IPS-20b (cell line): ENCODE measurements at regions not wholly inside any gene's neighbourhood (a gene's known extent, or its start where the extent isn't known, plus 50 kb on each side); places are given as distances from the start of the nearest gene placed in this dataset.

ENCODE experiments used
- H3K27ac ChIP-seq: one replicate; pipeline ENCODE4 v1.5.1; 2013; ENCODE audit warnings: low read length
- H3K27me3 ChIP-seq: 2 replicates; pipeline ENCODE4 v1.6.1; 2013; ENCODE audit warnings: mild to moderate bottlenecking, low read length, inconsistent platforms; ENCODE audit not compliant: insufficient read depth
- H3K36me3 ChIP-seq: 2 replicates; pipeline ENCODE4 v1.6.1; 2013; ENCODE audit warnings: low read depth, mild to moderate bottlenecking, inconsistent platforms, low read length, moderate library complexity; ENCODE audit not compliant: insufficient read depth
- H3K4me1 ChIP-seq: 2 replicates; pipeline ENCODE4 v1.6.1; 2013; ENCODE audit warnings: mild to moderate bottlenecking, control low read depth, inconsistent platforms, low read length, moderate library complexity; ENCODE audit not compliant: insufficient read depth
- H3K4me3 ChIP-seq: 2 replicates; pipeline ENCODE4 v1.5.1; 2013; ENCODE audit warnings: mild to moderate bottlenecking, low read length, inconsistent platforms
- H3K9ac ChIP-seq: 2 replicates; pipeline ENCODE4 v1.6.1; 2013; ENCODE audit warnings: low read depth, mild to moderate bottlenecking, inconsistent platforms, low read length, moderate library complexity
- H3K9me3 ChIP-seq: 2 replicates; pipeline ENCODE4 v1.6.1; 2013; ENCODE audit warnings: mild to moderate bottlenecking, low read depth, low read length, inconsistent platforms; ENCODE audit not compliant: insufficient read depth

- Histone ChIP-seq H3K9me3 (no peaks in the 10 kb centered on the region), H3K9ac (no peak overlapping the region), H3K27ac (no peak overlapping the region)
These were observed 55.0 kb downstream of the RPL37A start for GRCh38 chr2:216553482-216554240.

GRCh38 chr2:216554286-216554685, 55.6 kb downstream of the RPL37A start:
- H3K4me3 ChIP-seq, result no peak overlapping the region
- H3K36me3 ChIP-seq, result no peaks in the 10 kb centered on the region
- peaks cover 21% of the 10 kb centered on the region for H3K4me1 ChIP-seq
- no peak overlapping the region for H3K9ac ChIP-seq
- H3K27me3 ChIP-seq, result no peaks in the 10 kb centered on the region
- H3K9me3 ChIP-seq, result no peaks in the 10 kb centered on the region
- H3K27ac ChIP-seq, result no peak overlapping the region

More at GRCh38 chr2:216553482-216554240, 55.0 kb downstream of the RPL37A start:
- Histone ChIP-seq H3K36me3 (no peaks in the 10 kb centered on the region), H3K4me3 (no peak overlapping the region), H3K27me3 (no peaks in the 10 kb centered on the region), H3K4me1 (peaks cover 21% of the 10 kb centered on the region)

GRCh38 chr2:216554755-216555154, 56.1 kb downstream of the RPL37A start:
- H3K4me1 ChIP-seq, result peaks cover 21% of the 10 kb centered on the region
- no peaks in the 10 kb centered on the region for H3K9me3 ChIP-seq
- H3K9ac ChIP-seq, result no peak overlapping the region
- no peaks in the 10 kb centered on the region for H3K36me3 ChIP-seq
- H3K27me3 ChIP-seq, result no peaks in the 10 kb centered on the region
- H3K27ac ChIP-seq, result no peak overlapping the region
- H3K4me3 ChIP-seq, result no peak overlapping the region

- Histone ChIP-seq H3K4me1 (peaks cover 20% of the 10 kb centered on the region), H3K27ac (no peak overlapping the region), H3K27me3 (no peaks in the 10 kb centered on the region), H3K4me3 (no peak overlapping the region), H3K36me3 (no peaks in the 10 kb centered on the region), H3K9ac (no peak overlapping the region), H3K9me3 (no peaks in the 10 kb centered on the region)
These were observed 56.6 kb downstream of the RPL37A start for GRCh38 chr2:216555274-216555673.

GRCh38 chr2:216556202-216556601, 57.6 kb downstream of the RPL37A start:
- no peaks in the 10 kb centered on the region for H3K9me3 ChIP-seq
- no peak overlapping the region for H3K9ac ChIP-seq
- H3K27ac ChIP-seq, result no peak overlapping the region
- peaks cover 19% of the 10 kb centered on the region for H3K4me1 ChIP-seq
- H3K27me3 ChIP-seq, result no peaks in the 10 kb centered on the region
- no peaks in the 10 kb centered on the region for H3K36me3 ChIP-seq
- no peak overlapping the region for H3K4me3 ChIP-seq

- no peak overlapping the region for H3K9ac ChIP-seq
- H3K36me3 ChIP-seq, result no peaks in the 10 kb centered on the region
- peaks cover 19% of the 10 kb centered on the region for H3K4me1 ChIP-seq
- H3K4me3 ChIP-seq, result no peak overlapping the region
- no peaks in the 10 kb centered on the region for H3K9me3 ChIP-seq
- H3K27ac ChIP-seq, result no peak overlapping the region
- no peaks in the 10 kb centered on the region for H3K27me3 ChIP-seq
These were observed 58.8 kb downstream of the RPL37A start for GRCh38 chr2:216557413-216557812.

GRCh38 chr2:216557820-216558219, 59.2 kb downstream of the RPL37A start:
- Histone ChIP-seq H3K27ac (no peak overlapping the region), H3K36me3 (no peaks in the 10 kb centered on the region), H3K27me3 (no peaks in the 10 kb centered on the region), H3K9me3 (no peaks in the 10 kb centered on the region), H3K9ac (no peak overlapping the region), H3K4me1 (peaks cover 23% of the 10 kb centered on the region), H3K4me3 (no peak overlapping the region)

GRCh38 chr2:216559625-216560156, 61.0 kb downstream of the RPL37A start:
- Histone ChIP-seq H3K36me3 (no peaks in the 10 kb centered on the region), H3K27ac (no peak overlapping the region), H3K4me3 (no peak overlapping the region), H3K9me3 (no peaks in the 10 kb centered on the region), H3K4me1 (peaks cover 27% of the 10 kb centered on the region), H3K9ac (no peak overlapping the region), H3K27me3 (no peaks in the 10 kb centered on the region)

GRCh38 chr2:216560838-216561270, 62.2 kb downstream of the RPL37A start:
- Histone ChIP-seq H3K4me3 (no peak overlapping the region), H3K9ac (no peak overlapping the region), H3K27me3 (no peaks in the 10 kb centered on the region), H3K4me1 (peaks cover 28% of the 10 kb centered on the region), H3K9me3 (no peaks in the 10 kb centered on the region; the same call in 1 of the 2 replicates), H3K36me3 (no peaks in the 10 kb centered on the region), H3K27ac (no peak overlapping the region)

- Histone ChIP-seq H3K4me3 (no peak overlapping the region), H3K9me3 (no peaks in the 10 kb centered on the region; the same call in 1 of the 2 replicates), H3K36me3 (no peaks in the 10 kb centered on the region), H3K27ac (peak overlapping the region; percentile 22), H3K9ac (no peak overlapping the region), H3K27me3 (no peaks in the 10 kb centered on the region), H3K4me1 (peaks cover 19% of the 10 kb centered on the region)
These were observed 64.2 kb downstream of the RPL37A start for GRCh38 chr2:216562696-216563435.

- Histone ChIP-seq H3K36me3 (no peaks in the 10 kb centered on the region), H3K9me3 (no peaks in the 10 kb centered on the region; the same call in 1 of the 2 replicates), H3K4me3 (no peak overlapping the region), H3K9ac (no peak overlapping the region), H3K4me1 (peaks cover 17% of the 10 kb centered on the region), H3K27me3 (no peaks in the 10 kb centered on the region), H3K27ac (no peak overlapping the region)
These were observed 65.0 kb downstream of the RPL37A start for GRCh38 chr2:216563646-216564045.
